Stimulated activated CD8-positive, alpha-beta memory T cell treated with anti-CD3 and anti-CD28 coated beads, Interleukin-15, amount 100 ng/mL, for 1 hour (primary cell): ENCODE measurements at regions not wholly inside any gene's neighbourhood (a gene's known extent, or its start where the extent isn't known, plus 50 kb on each side); places are given as distances from the start of the nearest gene placed in this dataset.

Experiments
- DNase-seq: peaks from one replicate; pipeline ENCODE4 v3.0.0-alpha.2; 2020; ENCODE audit warnings: low read depth

DNA sequence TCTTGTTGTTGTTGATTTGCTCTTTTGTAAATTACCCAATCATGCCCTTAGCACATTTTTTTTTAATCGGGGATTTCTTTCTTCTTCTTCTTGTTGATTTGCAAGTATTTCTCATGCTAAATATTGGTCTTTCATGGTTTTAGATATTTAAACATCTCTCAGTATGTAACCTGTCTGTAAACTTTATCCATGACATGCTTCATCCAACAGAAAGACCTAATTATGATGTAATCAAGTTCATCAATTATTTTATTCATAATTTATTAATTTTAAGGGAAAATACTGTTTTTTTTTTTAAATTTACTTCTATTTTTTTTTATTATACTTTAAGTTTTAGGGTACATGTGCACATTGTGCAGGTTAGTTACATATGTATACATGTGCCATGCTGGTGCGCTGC, 69.8 kb downstream of the TNFSF18 start:
- DNase-seq, result no peak
